ENCODE measurements at regions not wholly inside any gene's neighbourhood (a gene's known extent, or its start where the extent isn't known, plus 50 kb on each side); places are given as distances from the start of the nearest gene placed in this dataset.

DNA sequence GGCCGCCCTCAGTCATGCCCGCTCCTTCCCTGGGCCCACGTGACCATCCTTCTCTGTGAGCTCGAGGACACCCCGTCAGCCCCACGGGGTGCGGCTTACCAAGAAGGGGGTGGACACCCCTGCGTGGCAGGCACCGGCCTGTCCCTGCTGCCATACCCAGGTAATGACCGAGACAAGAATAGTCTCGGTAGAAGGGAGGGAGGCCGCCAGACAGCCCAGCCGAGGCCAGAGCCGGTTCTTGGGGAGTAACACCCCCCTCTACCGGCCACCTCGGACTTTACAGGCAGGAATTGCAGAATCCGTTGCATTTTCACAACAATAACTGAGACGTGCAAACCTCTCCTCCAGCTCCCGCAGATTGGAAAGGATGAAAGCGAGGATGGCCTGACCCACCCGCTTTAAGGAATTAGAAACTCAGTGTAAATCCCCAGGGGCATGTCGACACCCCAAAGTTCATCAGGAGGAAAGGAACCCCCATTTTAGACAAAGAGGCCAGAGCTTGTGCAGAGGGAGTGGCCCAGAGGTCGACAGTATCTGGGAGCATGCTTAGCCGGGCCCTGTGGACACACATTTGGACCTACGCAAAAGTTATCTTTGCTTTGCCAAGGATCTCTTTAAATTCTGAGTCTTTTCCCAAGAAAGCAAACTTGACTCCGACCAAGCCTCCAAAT lies 60.1 kb upstream of the GLI2 start (continued):
- TF ChIP-seq CSRNP1 (CRISPR knock-in tag; IDR thresholded peaks at IDR 0.05) (no peak), KDM5A (IDR thresholded peaks at IDR 0.05; ENCODE audit: borderline replicate concordance, low read length) (no peak), MXI1 (IDR thresholded peaks at IDR 0.05; ENCODE audit: borderline replicate concordance, low read depth, low read length) (no peak), ZSCAN9 (CRISPR knock-in tag; IDR thresholded peaks at IDR 0.05; ENCODE audit: borderline replicate concordance) (no peak), PRDM10 (CRISPR knock-in tag; IDR thresholded peaks at IDR 0.05; ENCODE audit: low read depth) (no peak), ZSCAN12 (CRISPR knock-in tag; IDR thresholded peaks at IDR 0.05) (no peak), TBL1XR1 (IDR thresholded peaks at IDR 0.05; ENCODE audit: borderline replicate concordance, low read length, partially characterized antibody) (no peak), ZHX1 (CRISPR knock-in tag; IDR thresholded peaks at IDR 0.05; ENCODE audit: low read depth) (no peak), SYNCRIP (IDR thresholded peaks at IDR 0.05; ENCODE audit: insufficient read depth, low read depth, low read length) (no peak)
- TF ChIP-seq, protein P1, sequence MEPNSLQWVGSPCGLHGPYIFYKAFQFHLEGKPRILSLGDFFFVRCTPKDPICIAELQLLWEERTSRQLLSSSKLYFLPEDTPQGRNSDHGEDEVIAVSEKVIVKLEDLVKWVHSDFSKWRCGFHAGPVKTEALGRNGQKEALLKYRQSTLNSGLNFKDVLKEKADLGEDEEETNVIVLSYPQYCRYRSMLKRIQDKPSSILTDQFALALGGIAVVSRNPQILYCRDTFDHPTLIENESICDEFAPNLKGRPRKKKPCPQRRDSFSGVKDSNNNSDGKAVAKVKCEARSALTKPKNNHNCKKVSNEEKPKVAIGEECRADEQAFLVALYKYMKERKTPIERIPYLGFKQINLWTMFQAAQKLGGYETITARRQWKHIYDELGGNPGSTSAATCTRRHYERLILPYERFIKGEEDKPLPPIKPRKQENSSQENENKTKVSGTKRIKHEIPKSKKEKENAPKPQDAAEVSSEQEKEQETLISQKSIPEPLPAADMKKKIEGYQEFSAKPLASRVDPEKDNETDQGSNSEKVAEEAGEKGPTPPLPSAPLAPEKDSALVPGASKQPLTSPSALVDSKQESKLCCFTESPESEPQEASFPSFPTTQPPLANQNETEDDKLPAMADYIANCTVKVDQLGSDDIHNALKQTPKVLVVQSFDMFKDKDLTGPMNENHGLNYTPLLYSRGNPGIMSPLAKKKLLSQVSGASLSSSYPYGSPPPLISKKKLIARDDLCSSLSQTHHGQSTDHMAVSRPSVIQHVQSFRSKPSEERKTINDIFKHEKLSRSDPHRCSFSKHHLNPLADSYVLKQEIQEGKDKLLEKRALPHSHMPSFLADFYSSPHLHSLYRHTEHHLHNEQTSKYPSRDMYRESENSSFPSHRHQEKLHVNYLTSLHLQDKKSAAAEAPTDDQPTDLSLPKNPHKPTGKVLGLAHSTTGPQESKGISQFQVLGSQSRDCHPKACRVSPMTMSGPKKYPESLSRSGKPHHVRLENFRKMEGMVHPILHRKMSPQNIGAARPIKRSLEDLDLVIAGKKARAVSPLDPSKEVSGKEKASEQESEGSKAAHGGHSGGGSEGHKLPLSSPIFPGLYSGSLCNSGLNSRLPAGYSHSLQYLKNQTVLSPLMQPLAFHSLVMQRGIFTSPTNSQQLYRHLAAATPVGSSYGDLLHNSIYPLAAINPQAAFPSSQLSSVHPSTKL (CRISPR knock-in tag; IDR thresholded peaks at IDR 0.05): no peak
- TF ChIP-seq, protein P2, sequence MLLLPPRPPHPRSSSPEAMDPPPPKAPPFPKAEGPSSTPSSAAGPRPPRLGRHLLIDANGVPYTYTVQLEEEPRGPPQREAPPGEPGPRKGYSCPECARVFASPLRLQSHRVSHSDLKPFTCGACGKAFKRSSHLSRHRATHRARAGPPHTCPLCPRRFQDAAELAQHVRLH (CRISPR knock-in tag; IDR thresholded peaks at IDR 0.05; ENCODE audit: borderline replicate concordance, low read depth): peak; percentile 48; the same call in 1 of the 2 replicates
